DOHH2 (cell line): ENCODE measurements at regions not wholly inside any gene's neighbourhood (a gene's known extent, or its start where the extent isn't known, plus 50 kb on each side); places are given as distances from the start of the nearest gene placed in this dataset.

ENCODE experiments used
- H3F3A ChIP-seq: fragments of 200-600 bp; sonication (generic), shearing (Covaris generic); 2 replicates; pipeline ENCODE4 v1.6.0; 2016; ENCODE audit warnings: antibody characterized with exemption, mild to moderate bottlenecking; ENCODE audit not compliant: control insufficient read depth, insufficient read depth
- H3K27ac ChIP-seq: fragments of 200-600 bp; sonication (generic); 2 replicates; pipeline ENCODE4 v1.5.1; 2014; ENCODE audit warnings: low read depth, mild to moderate bottlenecking, low read length, moderate library complexity
- H3K27me3 ChIP-seq: fragments of 200-600 bp; sonication (generic); 2 replicates; pipeline ENCODE4 v1.6.1; 2014; ENCODE audit warnings: mild to moderate bottlenecking, low read length, mixed read lengths; ENCODE audit not compliant: control insufficient read depth
- H3K36me3 ChIP-seq: fragments of 200-600 bp; sonication (generic); 2 replicates; pipeline ENCODE4 v1.6.1; 2014; ENCODE audit warnings: mild to moderate bottlenecking, low read length, moderate library complexity, mixed read lengths; ENCODE audit not compliant: control insufficient read depth
- H3K4me1 ChIP-seq: fragments of 200-600 bp; sonication (generic); 2 replicates; pipeline ENCODE4 v1.6.1; 2014; ENCODE audit warnings: mild to moderate bottlenecking, low read length, mixed read lengths; ENCODE audit not compliant: control insufficient read depth
- H3K4me2 ChIP-seq: fragments of 200-600 bp; sonication (generic); 2 replicates; pipeline ENCODE4 v1.6.0; 2014; ENCODE audit warnings: mild to moderate bottlenecking, low read length, moderate library complexity
- H3K4me3 ChIP-seq: fragments of 200-600 bp; sonication (generic); 2 replicates; pipeline ENCODE4 v1.5.1; 2014; ENCODE audit warnings: mild to moderate bottlenecking, low read length, mixed read lengths
- H3K79me2 ChIP-seq: fragments of 200-600 bp; sonication (generic); 2 replicates; pipeline ENCODE4 v1.6.1; 2014; ENCODE audit warnings: mild to moderate bottlenecking, low read length, mixed read lengths; ENCODE audit not compliant: control insufficient read depth
- H3K9me2 ChIP-seq: fragments of 200-600 bp; sonication (generic); replicated peaks from 2 replicates; pipeline ENCODE4 v1.6.1; 2014; ENCODE audit warnings: mild to moderate bottlenecking, low read length, mixed read lengths; ENCODE audit not compliant: control insufficient read depth
- H3K9me3 ChIP-seq: fragments of 200-600 bp; sonication (generic); 2 replicates; pipeline ENCODE4 v1.6.1; 2014; ENCODE audit warnings: antibody characterized with exemption, low read length, mixed read lengths; ENCODE audit not compliant: control insufficient read depth, insufficient read depth
- H4K20me1 ChIP-seq: fragments of 200-600 bp; sonication (generic); 2 replicates; pipeline ENCODE4 v1.6.0; 2014; ENCODE audit warnings: low read depth, mild to moderate bottlenecking, antibody characterized with exemption, low read length, moderate library complexity; ENCODE audit not compliant: control insufficient read depth, insufficient read depth
- CTCF ChIP-seq: fragments of 200-600 bp; sonication (generic); IDR thresholded peaks from one replicate; pipeline ENCODE4 v1.5.1; 2014; ENCODE audit warnings: antibody characterized with exemption, mild to moderate bottlenecking, low read depth, low read length; ENCODE audit not compliant: poor library complexity, severe bottlenecking
- EZH2phosphoT487 ChIP-seq: fragments of 200-600 bp; sonication (generic); IDR thresholded peaks from 2 replicates; pipeline ENCODE4 v1.6.1; 2017; ENCODE audit warnings: borderline replicate concordance, mild to moderate bottlenecking, antibody characterized with exemption, low read length, moderate library complexity, mixed read lengths

DNA sequence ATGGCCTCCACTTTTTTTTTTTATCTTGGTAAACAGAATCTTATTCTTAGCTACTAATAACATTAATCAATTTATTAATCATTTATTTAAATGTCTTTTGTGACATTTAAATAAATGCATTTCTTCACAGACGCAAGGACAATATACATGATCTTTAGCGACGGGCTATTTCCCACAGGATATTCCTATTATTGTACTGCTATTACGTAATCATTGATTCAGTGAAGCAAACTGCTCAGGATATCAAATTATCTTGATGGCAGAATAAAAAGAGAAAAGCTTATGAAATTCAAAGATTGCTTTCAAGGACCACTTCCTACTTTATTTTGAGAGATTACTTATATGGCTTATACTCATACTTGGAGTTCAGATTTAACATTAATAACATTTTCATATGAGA is 114.1 kb downstream of the FAM9B start:
- TF ChIP-seq EZH2phosphoT487 (no peak), CTCF (no peak)
- H4K20me1 ChIP-seq: no peaks in the 10 kb centered on the region
- no peaks in the 10 kb centered on the region for H3K79me2 ChIP-seq
- no peaks in the 10 kb centered on the region for H3K4me1 ChIP-seq
- H3K4me3 ChIP-seq: no peak overlapping the region
- H3K27me3 ChIP-seq: no peaks in the 10 kb centered on the region
- no peaks in the 10 kb centered on the region for H3K9me2 ChIP-seq
- H3K9me3 ChIP-seq: no peaks in the 10 kb centered on the region
- H3K36me3 ChIP-seq: no peaks in the 10 kb centered on the region
- H3F3A ChIP-seq: no peaks in the 10 kb centered on the region
- no peak overlapping the region for H3K27ac ChIP-seq
- no peak overlapping the region for H3K4me2 ChIP-seq

GRCh38 chrX:8916697-8917096 is 115.5 kb upstream of the FAM9A start:
- H4K20me1 ChIP-seq: no peaks in the 10 kb centered on the region
- H3K9me2 ChIP-seq: no peaks in the 10 kb centered on the region
- H3K4me2 ChIP-seq: no peak overlapping the region
- H3K36me3 ChIP-seq: no peaks in the 10 kb centered on the region
- H3K4me3 ChIP-seq: no peak overlapping the region
- no peaks in the 10 kb centered on the region for H3K9me3 ChIP-seq
- no peaks in the 10 kb centered on the region for H3K27me3 ChIP-seq
- no peaks in the 10 kb centered on the region for H3K4me1 ChIP-seq
- no peaks in the 10 kb centered on the region for H3K79me2 ChIP-seq
- H3F3A ChIP-seq: no peaks in the 10 kb centered on the region
- H3K27ac ChIP-seq: no peak overlapping the region
- no peak for TF ChIP-seq EZH2phosphoT487

DNA sequence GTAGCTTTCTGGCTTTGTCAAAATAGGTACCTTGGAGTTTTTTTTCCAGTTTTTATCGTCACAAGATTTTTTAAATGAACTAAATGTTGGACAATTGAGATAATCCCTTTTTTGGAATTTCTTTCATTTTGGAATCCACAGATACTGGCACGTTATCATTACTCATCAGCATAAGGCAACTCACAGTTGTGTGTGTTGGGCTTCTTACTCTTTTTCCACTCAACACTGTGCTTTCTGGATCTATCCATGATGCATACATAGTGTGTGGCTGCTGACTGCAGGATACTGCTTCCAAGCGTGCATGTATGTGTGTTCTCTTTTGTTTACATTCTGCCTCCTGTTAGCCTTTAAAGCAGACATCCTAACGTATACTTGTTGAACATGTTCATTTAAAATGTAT is 113.5 kb upstream of the FAM9A start:
- H3K27ac ChIP-seq: no peak overlapping the region
- no peaks in the 10 kb centered on the region for H3K9me3 ChIP-seq
- H4K20me1 ChIP-seq: no peaks in the 10 kb centered on the region
- H3K4me1 ChIP-seq: no peaks in the 10 kb centered on the region
- H3K4me2 ChIP-seq: no peak overlapping the region
- no peaks in the 10 kb centered on the region for H3K27me3 ChIP-seq
- H3F3A ChIP-seq: no peaks in the 10 kb centered on the region
- TF ChIP-seq CTCF (no peak), EZH2phosphoT487 (no peak)
- H3K4me3 ChIP-seq: no peak overlapping the region
- H3K79me2 ChIP-seq: no peaks in the 10 kb centered on the region
- H3K9me2 ChIP-seq: no peaks in the 10 kb centered on the region
- no peaks in the 10 kb centered on the region for H3K36me3 ChIP-seq

- Histone ChIP-seq H4K20me1 (no peaks in the 10 kb centered on the region), H3K9me2 (no peaks in the 10 kb centered on the region), H3K27ac (no peak overlapping the region), H3F3A (no peaks in the 10 kb centered on the region), H3K27me3 (no peaks in the 10 kb centered on the region), H3K4me1 (no peaks in the 10 kb centered on the region), H3K4me3 (no peak overlapping the region), H3K79me2 (no peaks in the 10 kb centered on the region), H3K9me3 (no peaks in the 10 kb centered on the region), H3K4me2 (no peak overlapping the region), H3K36me3 (no peaks in the 10 kb centered on the region)
- TF ChIP-seq CTCF: no peak
Measured at GRCh38 chrX:8913655-8914409, 112.6 kb upstream of the FAM9A start.
